K562 (cell line): ENCODE measurements at regions not wholly inside any gene's neighbourhood (a gene's known extent, or its start where the extent isn't known, plus 50 kb on each side); places are given as distances from the start of the nearest gene placed in this dataset.

Experiments
- ATAC-seq: fragments of 200-7000 bp; cut with Tn5 transposase; 3 replicates; pipeline ENCODE4 v1.9.1; 2020; ENCODE audit warnings: moderate library complexity
- BruUV-seq: library from RNA; stranded (reverse); fragments of 400-500 nt; replicated peaks from 2 replicates; lab custom pipeline; 2021; lab: Mats Ljungman, UMichigan
- CTCF ChIA-PET: fragments of 300-600 bp; formaldehyde crosslinking; extraction: SDS; loops from one replicate; lab custom pipeline; 2021; ENCODE audit warnings: low intra/inter-chr PET ratio; lab: Yijun Ruan, JAX
- POLR2A ChIA-PET: fragments of 300-600, 350-650 bp; sonication (Branson Sonifier 250); formaldehyde crosslinking; extraction: SDS; loops from one replicate; lab custom pipeline; 2021; ENCODE audit warnings: antibody characterized with exemption, inconsistent platforms; lab: Yijun Ruan, JAX
- DNase-seq, 4 experiments: peaks; one replicate each; pipeline versions ENCODE4 v3.0.0 to v3.0.0-alpha.2; 2011 to 2018; ENCODE audit warnings: low spot score in 3 of 4, mixed read lengths in 3 of 4; ENCODE audit errors: extremely low read depth in 1 of 4
- FAIRE-seq: peaks from 2 replicates; lab custom pipeline; 2011; peaks lifted over from hg19 to GRCh38; lab: Jason Lieb, UNC
- H2AFZ ChIP-seq: 2 replicates; pipeline ENCODE4 v1.6.0; 2011; ENCODE audit warnings: low read depth, low read length, control low read depth, inconsistent platforms
- H3K27ac ChIP-seq: fragments of 200-600 bp; 3 replicates; pipeline ENCODE4 v1.8.0; 2011; ENCODE audit warnings: low read depth, mild to moderate bottlenecking, control low read depth, inconsistent platforms, low read length, moderate library complexity, mixed read lengths; ENCODE audit errors: extremely low read depth
- H3K27me3 ChIP-seq, 2 experiments: fragments of 300-600 bp in 1 of 2; 2 replicates in 1 of 2; 3 replicates in 1 of 2; pipeline versions ENCODE4 v1.6.0 to v1.8.0; 2011; ENCODE audit warnings: inconsistent platforms in 2 of 2, low read length in 2 of 2, mild to moderate bottlenecking in 1 of 2, mixed read lengths in 1 of 2, moderate library complexity in 1 of 2; ENCODE audit not compliant: control insufficient read depth in 2 of 2, insufficient read depth in 2 of 2
- H3K36me3 ChIP-seq: fragments of 300-600 bp; 3 replicates; pipeline ENCODE4 v1.8.0; 2011; ENCODE audit warnings: mild to moderate bottlenecking, low read length, inconsistent platforms; ENCODE audit not compliant: control insufficient read depth, insufficient read depth
- H3K4me1 ChIP-seq, 2 experiments: fragments of 200-600 bp in 1 of 2; replicated peaks in 1 of 2; 2 replicates in 1 of 2; 3 replicates in 1 of 2; pipeline versions ENCODE4 v1.5.1 to v1.8.0; 2011; ENCODE audit warnings: inconsistent platforms in 2 of 2, low read length in 2 of 2, mild to moderate bottlenecking in 1 of 2, mixed read lengths in 1 of 2, moderate library complexity in 1 of 2; ENCODE audit not compliant: control insufficient read depth in 2 of 2, insufficient read depth in 2 of 2
- H3K4me2 ChIP-seq: 2 replicates; pipeline ENCODE4 v1.6.1; 2011; ENCODE audit warnings: low read length, control low read depth, inconsistent platforms, mixed read lengths; ENCODE audit not compliant: insufficient read depth
- H3K4me3 ChIP-seq: fragments of 200-600 bp; sonication (generic), shearing (Covaris generic); 2 replicates; pipeline ENCODE4 v1.5.1; 2016; ENCODE audit warnings: control low read depth, inconsistent platforms
- H3K79me2 ChIP-seq: fragments of 200-600 bp; 3 replicates; pipeline ENCODE4 v1.8.0; 2011; ENCODE audit warnings: low read length, inconsistent platforms; ENCODE audit not compliant: control insufficient read depth, insufficient read depth
- H3K9ac ChIP-seq, 2 experiments: 2 replicates each; pipeline versions ENCODE4 v1.6.0 to v1.6.1; 2011; ENCODE audit warnings: low read depth in 2 of 2, low read length in 2 of 2, control low read depth in 1 of 2, inconsistent platforms in 1 of 2, mild to moderate bottlenecking in 1 of 2, mixed read lengths in 1 of 2; ENCODE audit not compliant: insufficient read depth in 1 of 2
- H3K9me1 ChIP-seq: one replicate; pipeline ENCODE4 v1.6.0; 2011; ENCODE audit warnings: inconsistent platforms, mild to moderate bottlenecking, low read length, moderate library complexity; ENCODE audit not compliant: control insufficient read depth, insufficient read depth
- H3K9me3 ChIP-seq: replicated peaks from 2 replicates; pipeline ENCODE4 v1.5.1; 2011; ENCODE audit warnings: low read depth, low read length, inconsistent platforms; ENCODE audit not compliant: control insufficient read depth, insufficient read depth
- H4K20me1 ChIP-seq: replicated peaks from 2 replicates; pipeline ENCODE4 v1.6.1; 2011; ENCODE audit warnings: low read length, inconsistent platforms, mixed read lengths; ENCODE audit not compliant: control insufficient read depth, insufficient read depth
- ELF2 ChIP-seq: fragments of 250-450 bp; sonication (Bioruptor Pico); IDR thresholded peaks from 2 replicates; pipeline ENCODE4 v1.5.0; 2021; ENCODE audit warnings: mild to moderate bottlenecking
- HMG20B ChIP-seq: fragments of 250-450 bp; sonication (Bioruptor Pico); IDR thresholded peaks from 2 replicates; pipeline ENCODE4 v1.5.0; 2021; ENCODE audit warnings: mild to moderate bottlenecking
- TAF9B ChIP-seq: fragments of 450-650 bp; IDR thresholded peaks from 2 replicates; pipeline ENCODE4 v1.6.1; 2018; ENCODE audit warnings: mild to moderate bottlenecking; ENCODE audit not compliant: partially characterized antibody
- YY1 ChIP-seq, 3 experiments: IDR thresholded peaks; 2 replicates each; pipeline ENCODE4 v1.6.1; 2011; ENCODE audit warnings: low read length in 2 of 3, mild to moderate bottlenecking in 2 of 3, moderate library complexity in 2 of 3, borderline replicate concordance in 1 of 3, control low read depth in 1 of 3, low read depth in 1 of 3; ENCODE audit not compliant: insufficient read depth in 3 of 3, insufficient replicate concordance in 2 of 3, control insufficient read depth in 1 of 3, insufficient read length in 1 of 3; ENCODE audit errors: extremely low read depth in 1 of 3
- ZNF384 ChIP-seq: IDR thresholded peaks from 2 replicates; pipeline ENCODE4 v1.6.1; 2012; ENCODE audit warnings: low read depth, low read length, improper control_type of control experiment
- ZNF589 ChIP-seq: fragments of 200-800 bp; sonication (Bioruptor generic); IDR thresholded peaks from 2 replicates; pipeline ENCODE4 v1.6.1; 2016; ENCODE audit warnings: low read depth, missing genetic modification characterization, missing compliant biosample characterization
- ZNF766 ChIP-seq: fragments of 200-800 bp; sonication (Bioruptor generic); conservative IDR thresholded peaks from 2 replicates; pipeline ENCODE4 v1.6.1; 2016; ENCODE audit warnings: missing genetic modification characterization, missing compliant biosample characterization
- in situ Hi-C: fragments of 300-500 bp; cut with MboI; formaldehyde crosslinking; loops from 4 replicates; pipeline ENCODE4 v1.15.0; 2018; ENCODE audit warnings: inconsistent platforms, mixed read lengths
- intact Hi-C: fragments of 100-400 bp; cut with micrococcal nuclease; formaldehyde crosslinking; loops from 2 replicates; pipeline ENCODE4 v1.14.2; 2022
- TF ChIP-seq, protein P1 (sequence below): fragments of 250-450 bp; sonication (Bioruptor Pico); IDR thresholded peaks from 2 replicates; pipeline ENCODE4 v1.5.0; 2020; ENCODE audit warnings: mild to moderate bottlenecking
- TF ChIP-seq, protein P2 (sequence below): fragments of 200-800 bp; sonication (Bioruptor generic); IDR thresholded peaks from 2 replicates; pipeline ENCODE4 v1.6.1; 2016; ENCODE audit warnings: missing genetic modification characterization, missing compliant biosample characterization
- TF ChIP-seq, protein P3 (sequence below), 2 experiments: fragments of 250-450 bp in 1 of 2; fragments of 450-650 bp in 1 of 2; sonication (Bioruptor Pico) in 1 of 2; IDR thresholded peaks; 2 replicates each; pipeline versions ENCODE4 v1.6.1 to v1.8.0; 2016 to 2021; ENCODE audit warnings: mild to moderate bottlenecking in 2 of 2, moderate library complexity in 2 of 2, missing compliant biosample characterization in 1 of 2, missing genetic modification characterization in 1 of 2
- TF ChIP-seq, protein P4 (sequence below): sonication (generic); formaldehyde crosslinking; IDR thresholded peaks from 2 replicates; pipeline ENCODE4 v1.8.0; 2023; ENCODE audit warnings: mild to moderate bottlenecking, missing genetic modification reagents

DNA sequence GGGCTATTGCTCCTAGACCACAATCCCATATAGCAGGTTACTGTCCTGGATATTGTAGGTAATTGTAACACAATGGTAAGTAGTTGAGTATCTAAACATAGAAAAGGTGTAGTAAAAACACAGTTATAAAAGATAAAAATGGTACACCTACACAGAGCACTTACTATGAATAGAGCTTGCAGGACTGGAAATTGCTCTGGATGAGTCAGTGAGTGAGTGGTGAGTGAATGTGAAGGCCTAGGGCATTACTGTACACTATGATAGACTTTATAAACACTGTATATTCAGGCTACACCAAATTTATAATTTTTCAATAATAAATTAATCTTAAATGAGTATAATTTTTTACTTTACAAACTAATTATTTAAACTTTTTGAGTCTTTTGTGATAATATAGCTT, 425.7 kb downstream of the PABPC4L start:
- no peak for FAIRE-seq
- no peak for ATAC-seq
- ChIA-PET CTCF (no interaction called here), POLR2A (no interaction called here)
- H3K4me3 ChIP-seq = no peak overlapping the region
- no peak for DNase-seq
- no peaks in the 10 kb centered on the region for H3K9me3 ChIP-seq
- no peaks in the 10 kb centered on the region for H4K20me1 ChIP-seq
- no peaks in the 10 kb centered on the region for H3K36me3 ChIP-seq
- TF ChIP-seq ZNF589 (CRISPR knock-in tag) (no peak), YY1 (IDR thresholded peaks at IDR 0.05; ENCODE audit: borderline replicate concordance in 1 of 3, control insufficient read depth in 1 of 3, extremely low read depth in 1 of 3, insufficient read depth in 3 of 3, insufficient read length in 1 of 3, insufficient replicate concordance in 2 of 3, low read depth in 1 of 3, low read length in 2 of 3) (no peak), ELF2 (CRISPR knock-in tag) (no peak), ZNF766 (CRISPR knock-in tag) (no peak), ZNF384 (no peak), TAF9B (no peak), HMG20B (CRISPR knock-in tag) (no peak)
- TF ChIP-seq, protein P1, sequence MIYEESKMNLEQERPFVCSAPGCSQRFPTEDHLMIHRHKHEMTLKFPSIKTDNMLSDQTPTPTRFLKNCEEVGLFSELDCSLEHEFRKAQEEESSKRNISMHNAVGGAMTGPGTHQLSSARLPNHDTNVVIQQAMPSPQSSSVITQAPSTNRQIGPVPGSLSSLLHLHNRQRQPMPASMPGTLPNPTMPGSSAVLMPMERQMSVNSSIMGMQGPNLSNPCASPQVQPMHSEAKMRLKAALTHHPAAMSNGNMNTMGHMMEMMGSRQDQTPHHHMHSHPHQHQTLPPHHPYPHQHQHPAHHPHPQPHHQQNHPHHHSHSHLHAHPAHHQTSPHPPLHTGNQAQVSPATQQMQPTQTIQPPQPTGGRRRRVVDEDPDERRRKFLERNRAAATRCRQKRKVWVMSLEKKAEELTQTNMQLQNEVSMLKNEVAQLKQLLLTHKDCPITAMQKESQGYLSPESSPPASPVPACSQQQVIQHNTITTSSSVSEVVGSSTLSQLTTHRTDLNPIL = no peak
- TF ChIP-seq, protein P2, sequence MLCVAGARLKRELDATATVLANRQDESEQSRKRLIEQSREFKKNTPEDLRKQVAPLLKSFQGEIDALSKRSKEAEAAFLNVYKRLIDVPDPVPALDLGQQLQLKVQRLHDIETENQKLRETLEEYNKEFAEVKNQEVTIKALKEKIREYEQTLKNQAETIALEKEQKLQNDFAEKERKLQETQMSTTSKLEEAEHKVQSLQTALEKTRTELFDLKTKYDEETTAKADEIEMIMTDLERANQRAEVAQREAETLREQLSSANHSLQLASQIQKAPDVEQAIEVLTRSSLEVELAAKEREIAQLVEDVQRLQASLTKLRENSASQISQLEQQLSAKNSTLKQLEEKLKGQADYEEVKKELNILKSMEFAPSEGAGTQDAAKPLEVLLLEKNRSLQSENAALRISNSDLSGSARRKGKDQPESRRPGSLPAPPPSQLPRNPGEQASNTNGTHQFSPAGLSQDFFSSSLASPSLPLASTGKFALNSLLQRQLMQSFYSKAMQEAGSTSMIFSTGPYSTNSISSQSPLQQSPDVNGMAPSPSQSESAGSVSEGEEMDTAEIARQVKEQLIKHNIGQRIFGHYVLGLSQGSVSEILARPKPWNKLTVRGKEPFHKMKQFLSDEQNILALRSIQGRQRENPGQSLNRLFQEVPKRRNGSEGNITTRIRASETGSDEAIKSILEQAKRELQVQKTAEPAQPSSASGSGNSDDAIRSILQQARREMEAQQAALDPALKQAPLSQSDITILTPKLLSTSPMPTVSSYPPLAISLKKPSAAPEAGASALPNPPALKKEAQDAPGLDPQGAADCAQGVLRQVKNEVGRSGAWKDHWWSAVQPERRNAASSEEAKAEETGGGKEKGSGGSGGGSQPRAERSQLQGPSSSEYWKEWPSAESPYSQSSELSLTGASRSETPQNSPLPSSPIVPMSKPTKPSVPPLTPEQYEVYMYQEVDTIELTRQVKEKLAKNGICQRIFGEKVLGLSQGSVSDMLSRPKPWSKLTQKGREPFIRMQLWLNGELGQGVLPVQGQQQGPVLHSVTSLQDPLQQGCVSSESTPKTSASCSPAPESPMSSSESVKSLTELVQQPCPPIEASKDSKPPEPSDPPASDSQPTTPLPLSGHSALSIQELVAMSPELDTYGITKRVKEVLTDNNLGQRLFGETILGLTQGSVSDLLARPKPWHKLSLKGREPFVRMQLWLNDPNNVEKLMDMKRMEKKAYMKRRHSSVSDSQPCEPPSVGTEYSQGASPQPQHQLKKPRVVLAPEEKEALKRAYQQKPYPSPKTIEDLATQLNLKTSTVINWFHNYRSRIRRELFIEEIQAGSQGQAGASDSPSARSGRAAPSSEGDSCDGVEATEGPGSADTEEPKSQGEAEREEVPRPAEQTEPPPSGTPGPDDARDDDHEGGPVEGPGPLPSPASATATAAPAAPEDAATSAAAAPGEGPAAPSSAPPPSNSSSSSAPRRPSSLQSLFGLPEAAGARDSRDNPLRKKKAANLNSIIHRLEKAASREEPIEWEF = no peak
- TF ChIP-seq, protein P3, sequence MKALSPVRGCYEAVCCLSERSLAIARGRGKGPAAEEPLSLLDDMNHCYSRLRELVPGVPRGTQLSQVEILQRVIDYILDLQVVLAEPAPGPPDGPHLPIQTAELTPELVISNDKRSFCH (CRISPR knock-in tag; IDR thresholded peaks at IDR 0.05) = no peak
- TF ChIP-seq, protein P3 (tag; IDR thresholded peaks at IDR 0.05) = no peak
- TF ChIP-seq, protein P4, sequence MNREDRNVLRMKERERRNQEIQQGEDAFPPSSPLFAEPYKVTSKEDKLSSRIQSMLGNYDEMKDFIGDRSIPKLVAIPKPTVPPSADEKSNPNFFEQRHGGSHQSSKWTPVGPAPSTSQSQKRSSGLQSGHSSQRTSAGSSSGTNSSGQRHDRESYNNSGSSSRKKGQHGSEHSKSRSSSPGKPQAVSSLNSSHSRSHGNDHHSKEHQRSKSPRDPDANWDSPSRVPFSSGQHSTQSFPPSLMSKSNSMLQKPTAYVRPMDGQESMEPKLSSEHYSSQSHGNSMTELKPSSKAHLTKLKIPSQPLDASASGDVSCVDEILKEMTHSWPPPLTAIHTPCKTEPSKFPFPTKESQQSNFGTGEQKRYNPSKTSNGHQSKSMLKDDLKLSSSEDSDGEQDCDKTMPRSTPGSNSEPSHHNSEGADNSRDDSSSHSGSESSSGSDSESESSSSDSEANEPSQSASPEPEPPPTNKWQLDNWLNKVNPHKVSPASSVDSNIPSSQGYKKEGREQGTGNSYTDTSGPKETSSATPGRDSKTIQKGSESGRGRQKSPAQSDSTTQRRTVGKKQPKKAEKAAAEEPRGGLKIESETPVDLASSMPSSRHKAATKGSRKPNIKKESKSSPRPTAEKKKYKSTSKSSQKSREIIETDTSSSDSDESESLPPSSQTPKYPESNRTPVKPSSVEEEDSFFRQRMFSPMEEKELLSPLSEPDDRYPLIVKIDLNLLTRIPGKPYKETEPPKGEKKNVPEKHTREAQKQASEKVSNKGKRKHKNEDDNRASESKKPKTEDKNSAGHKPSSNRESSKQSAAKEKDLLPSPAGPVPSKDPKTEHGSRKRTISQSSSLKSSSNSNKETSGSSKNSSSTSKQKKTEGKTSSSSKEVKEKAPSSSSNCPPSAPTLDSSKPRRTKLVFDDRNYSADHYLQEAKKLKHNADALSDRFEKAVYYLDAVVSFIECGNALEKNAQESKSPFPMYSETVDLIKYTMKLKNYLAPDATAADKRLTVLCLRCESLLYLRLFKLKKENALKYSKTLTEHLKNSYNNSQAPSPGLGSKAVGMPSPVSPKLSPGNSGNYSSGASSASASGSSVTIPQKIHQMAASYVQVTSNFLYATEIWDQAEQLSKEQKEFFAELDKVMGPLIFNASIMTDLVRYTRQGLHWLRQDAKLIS (CRISPR knock-in tag) = no peak
- in situ Hi-C loops = no loop called here
- H3K27ac ChIP-seq = no peak overlapping the region
- H2AFZ ChIP-seq = no peak overlapping the region
- H3K4me1 ChIP-seq = no peaks in the 10 kb centered on the region
- no peak overlapping the region for H3K4me2 ChIP-seq
- no TSS peak for BruUV-seq
- no peak overlapping the region for H3K9ac ChIP-seq
- no peaks in the 10 kb centered on the region for H3K27me3 ChIP-seq
- intact Hi-C loops = no loop called here
- no peaks in the 10 kb centered on the region for H3K79me2 ChIP-seq
- no peaks in the 10 kb centered on the region for H3K9me1 ChIP-seq
